HEK293T (cell line): ENCODE measurements at regions not wholly inside any gene's neighbourhood (a gene's known extent, or its start where the extent isn't known, plus 50 kb on each side); places are given as distances from the start of the nearest gene placed in this dataset.

Source experiments
- BHLHE40 ChIP-seq: fragments of 450-650 bp; IDR thresholded peaks from 2 replicates; pipeline ENCODE4 v1.6.1; 2016; ENCODE audit warnings: mild to moderate bottlenecking, moderate library complexity, borderline replicate concordance
- CTBP1 ChIP-seq: fragments of 450-650 bp; IDR thresholded peaks from 2 replicates; pipeline ENCODE4 v1.6.1; 2016; ENCODE audit warnings: borderline replicate concordance
- FOXM1 ChIP-seq: fragments of 450-650 bp; IDR thresholded peaks from 2 replicates; pipeline ENCODE4 v1.6.1; 2017; ENCODE audit warnings: mild to moderate bottlenecking, borderline replicate concordance
- NFRKB ChIP-seq: fragments of 450-650 bp; IDR thresholded peaks from 2 replicates; pipeline ENCODE4 v1.6.1; 2016; ENCODE audit warnings: mild to moderate bottlenecking, moderate library complexity
- SUZ12 ChIP-seq: fragments of 450-650 bp; IDR thresholded peaks from 2 replicates; pipeline ENCODE4 v1.6.1; 2016; ENCODE audit warnings: mild to moderate bottlenecking
- TARDBP ChIP-seq: fragments of 450-650 bp; IDR thresholded peaks from 2 replicates; pipeline ENCODE4 v1.6.1; 2016

GRCh38 chr2:200034816-200035215 lies 79.4 kb downstream of the MAIP1 start:
- TF ChIP-seq FOXM1 (no peak), SUZ12 (no peak), TARDBP (no peak), CTBP1 (no peak), NFRKB (no peak), BHLHE40 (no peak)
